ENCODE measurements at regions not wholly inside any gene's neighbourhood (a gene's known extent, or its start where the extent isn't known, plus 50 kb on each side); places are given as distances from the start of the nearest gene placed in this dataset.

DNA sequence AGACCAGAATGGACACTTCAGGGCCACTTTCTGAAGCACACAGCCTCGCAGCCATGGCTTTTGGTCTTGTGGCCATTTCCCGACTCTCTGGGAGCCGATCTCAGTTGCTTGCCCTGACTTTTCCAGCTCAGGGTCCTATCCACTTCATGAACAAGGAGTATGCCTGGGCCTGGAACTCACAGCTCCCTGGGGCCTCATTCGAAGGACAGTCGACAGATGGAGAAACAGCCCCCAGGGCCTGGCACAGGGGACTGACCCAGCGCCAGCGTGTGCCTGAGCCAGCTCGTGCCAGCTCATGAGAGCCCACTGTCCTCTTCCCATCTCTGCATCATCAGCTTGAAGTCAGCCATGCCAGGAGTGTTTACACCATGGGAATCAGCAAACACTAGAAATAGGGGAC is 134.6 kb upstream of the GPC1 start (continued):
- TF ChIP-seq CHD4 (IDR thresholded peaks at IDR 0.05) (no peak), CREM (IDR thresholded peaks at IDR 0.05; ENCODE audit: low read depth) (no peak)

DNA sequence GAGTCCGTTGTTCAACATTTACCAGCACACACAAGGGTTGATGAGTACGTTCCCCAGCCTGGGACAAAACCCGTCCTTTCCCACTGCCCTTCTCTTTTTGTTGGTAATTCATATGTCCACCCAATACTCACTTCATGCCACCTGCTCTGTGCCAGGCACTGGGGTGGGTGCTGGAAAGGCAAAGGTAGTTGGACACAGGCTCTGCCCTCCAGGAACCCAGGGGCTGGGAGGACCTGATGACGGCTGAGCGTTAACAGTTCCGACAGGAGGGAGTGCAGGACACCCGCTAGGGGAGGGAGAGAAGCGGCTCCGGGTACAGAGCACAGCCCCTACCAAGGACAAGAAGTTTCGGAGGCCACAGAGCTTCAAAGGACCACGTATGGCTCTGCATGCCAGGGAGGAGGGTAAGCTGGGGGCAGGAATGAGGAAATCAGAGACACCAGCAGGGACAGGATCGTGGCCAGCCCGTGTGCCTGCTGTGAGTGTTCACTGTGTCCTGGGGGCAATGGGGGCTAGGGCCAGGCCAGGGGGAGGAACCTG is 134.1 kb upstream of the GPC1 start:
- ChIA-PET SMC1A (ENCODE audit: uncharacterized antibody, unreplicated experiment) (no interaction called here), CTCF (no interaction called here), POLR2A (no interaction called here), RAD21 (ENCODE audit: unreplicated experiment) (no interaction called here)
- in situ Hi-C loops (cut with MboI): no loop called here
- Histone ChIP-seq H3K36me3 (ENCODE audit: control insufficient read depth in 2 of 2, insufficient read depth in 2 of 2, low read length in 1 of 2) (no peaks in the 10 kb centered on the region), H3K9ac (ENCODE audit: control insufficient read depth, insufficient read depth, low read length) (no peak overlapping the region), H3K27ac (ENCODE audit: control insufficient read depth, insufficient read depth) (no peak overlapping the region), H4K20me1 (ENCODE audit: control insufficient read depth, insufficient read depth) (no peaks in the 10 kb centered on the region), H3K27me3 (replicated peaks in 1 of 2; ENCODE audit: control insufficient read depth in 2 of 2, insufficient read depth in 2 of 2, low read length in 1 of 2) (peaks cover 0 to 3% of the 10 kb centered on the region in 2 experiments; a peak in 2 of 4 replicates), H3K9me3 (replicated peaks; ENCODE audit: control insufficient read depth, insufficient read depth, low read length) (no peaks in the 10 kb centered on the region), H3K4me1 (ENCODE audit: control insufficient read depth, insufficient read depth, low read length) (no peaks in the 10 kb centered on the region), H2AFZ (ENCODE audit: control insufficient read depth, low read depth, low read length) (no peak overlapping the region), H3K79me2 (ENCODE audit: control insufficient read depth, insufficient read depth, low read length) (no peaks in the 10 kb centered on the region), H3K4me3 (no peak overlapping the region), H3K4me2 (ENCODE audit: control insufficient read depth, insufficient read depth) (no peak overlapping the region)
- 25% methylated on average over 13 of the region's 13 CpGs for WGBS (ENCODE audit: insufficient coverage, insufficient replicate concordance, low lambda C conversion rate, missing lambda C conversion rate)
- no TSS peak for BruUV-seq (replicated peaks)
- intact Hi-C loops (cut with micrococcal nuclease; ENCODE audit: unreplicated experiment): no loop called here
- FAIRE-seq: no peak
- DNase-seq (ENCODE audit: low read depth, low spot score): no peak
- TF ChIP-seq, protein P1, sequence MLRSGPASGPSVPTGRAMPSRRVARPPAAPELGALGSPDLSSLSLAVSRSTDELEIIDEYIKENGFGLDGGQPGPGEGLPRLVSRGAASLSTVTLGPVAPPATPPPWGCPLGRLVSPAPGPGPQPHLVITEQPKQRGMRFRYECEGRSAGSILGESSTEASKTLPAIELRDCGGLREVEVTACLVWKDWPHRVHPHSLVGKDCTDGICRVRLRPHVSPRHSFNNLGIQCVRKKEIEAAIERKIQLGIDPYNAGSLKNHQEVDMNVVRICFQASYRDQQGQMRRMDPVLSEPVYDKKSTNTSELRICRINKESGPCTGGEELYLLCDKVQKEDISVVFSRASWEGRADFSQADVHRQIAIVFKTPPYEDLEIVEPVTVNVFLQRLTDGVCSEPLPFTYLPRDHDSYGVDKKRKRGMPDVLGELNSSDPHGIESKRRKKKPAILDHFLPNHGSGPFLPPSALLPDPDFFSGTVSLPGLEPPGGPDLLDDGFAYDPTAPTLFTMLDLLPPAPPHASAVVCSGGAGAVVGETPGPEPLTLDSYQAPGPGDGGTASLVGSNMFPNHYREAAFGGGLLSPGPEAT (IDR thresholded peaks at IDR 0.05; ENCODE audit: low read depth): no peak
- TF ChIP-seq, protein P2, sequence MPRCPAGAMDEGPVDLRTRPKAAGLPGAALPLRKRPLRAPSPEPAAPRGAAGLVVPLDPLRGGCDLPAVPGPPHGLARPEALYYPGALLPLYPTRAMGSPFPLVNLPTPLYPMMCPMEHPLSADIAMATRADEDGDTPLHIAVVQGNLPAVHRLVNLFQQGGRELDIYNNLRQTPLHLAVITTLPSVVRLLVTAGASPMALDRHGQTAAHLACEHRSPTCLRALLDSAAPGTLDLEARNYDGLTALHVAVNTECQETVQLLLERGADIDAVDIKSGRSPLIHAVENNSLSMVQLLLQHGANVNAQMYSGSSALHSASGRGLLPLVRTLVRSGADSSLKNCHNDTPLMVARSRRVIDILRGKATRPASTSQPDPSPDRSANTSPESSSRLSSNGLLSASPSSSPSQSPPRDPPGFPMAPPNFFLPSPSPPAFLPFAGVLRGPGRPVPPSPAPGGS (IDR thresholded peaks at IDR 0.05; ENCODE audit: borderline replicate concordance, insufficient read depth, low read depth, low read length, poor library complexity, severe bottlenecking): no peak
- TF ChIP-seq HCFC1 (IDR thresholded peaks at IDR 0.05; ENCODE audit: low read length): no peak
- TF ChIP-seq EP300 (IDR thresholded peaks at IDR 0.05; ENCODE audit: borderline replicate concordance in 1 of 2, control insufficient read depth in 1 of 2, low read depth in 2 of 2, low read length in 2 of 2): no peak
- no peak for TF ChIP-seq CBFB (IDR thresholded peaks at IDR 0.05; ENCODE audit: low read depth)
- TF ChIP-seq SRF (IDR thresholded peaks at IDR 0.05; ENCODE audit: low read depth in 2 of 2, low read length in 2 of 2): no peak
- no peak for TF ChIP-seq MTA3 (IDR thresholded peaks at IDR 0.05; ENCODE audit: borderline replicate concordance, low read length)
- TF ChIP-seq, protein P3, sequence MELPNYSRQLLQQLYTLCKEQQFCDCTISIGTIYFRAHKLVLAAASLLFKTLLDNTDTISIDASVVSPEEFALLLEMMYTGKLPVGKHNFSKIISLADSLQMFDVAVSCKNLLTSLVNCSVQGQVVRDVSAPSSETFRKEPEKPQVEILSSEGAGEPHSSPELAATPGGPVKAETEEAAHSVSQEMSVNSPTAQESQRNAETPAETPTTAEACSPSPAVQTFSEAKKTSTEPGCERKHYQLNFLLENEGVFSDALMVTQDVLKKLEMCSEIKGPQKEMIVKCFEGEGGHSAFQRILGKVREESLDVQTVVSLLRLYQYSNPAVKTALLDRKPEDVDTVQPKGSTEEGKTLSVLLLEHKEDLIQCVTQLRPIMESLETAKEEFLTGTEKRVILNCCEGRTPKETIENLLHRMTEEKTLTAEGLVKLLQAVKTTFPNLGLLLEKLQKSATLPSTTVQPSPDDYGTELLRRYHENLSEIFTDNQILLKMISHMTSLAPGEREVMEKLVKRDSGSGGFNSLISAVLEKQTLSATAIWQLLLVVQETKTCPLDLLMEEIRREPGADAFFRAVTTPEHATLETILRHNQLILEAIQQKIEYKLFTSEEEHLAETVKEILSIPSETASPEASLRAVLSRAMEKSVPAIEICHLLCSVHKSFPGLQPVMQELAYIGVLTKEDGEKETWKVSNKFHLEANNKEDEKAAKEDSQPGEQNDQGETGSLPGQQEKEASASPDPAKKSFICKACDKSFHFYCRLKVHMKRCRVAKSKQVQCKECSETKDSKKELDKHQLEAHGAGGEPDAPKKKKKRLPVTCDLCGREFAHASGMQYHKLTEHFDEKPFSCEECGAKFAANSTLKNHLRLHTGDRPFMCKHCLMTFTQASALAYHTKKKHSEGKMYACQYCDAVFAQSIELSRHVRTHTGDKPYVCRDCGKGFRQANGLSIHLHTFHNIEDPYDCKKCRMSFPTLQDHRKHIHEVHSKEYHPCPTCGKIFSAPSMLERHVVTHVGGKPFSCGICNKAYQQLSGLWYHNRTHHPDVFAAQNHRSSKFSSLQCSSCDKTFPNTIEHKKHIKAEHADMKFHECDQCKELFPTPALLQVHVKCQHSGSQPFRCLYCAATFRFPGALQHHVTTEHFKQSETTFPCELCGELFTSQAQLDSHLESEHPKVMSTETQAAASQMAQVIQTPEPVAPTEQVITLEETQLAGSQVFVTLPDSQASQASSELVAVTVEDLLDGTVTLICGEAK (IDR thresholded peaks at IDR 0.05; ENCODE audit: borderline replicate concordance): no peak
- TF ChIP-seq, protein P4, sequence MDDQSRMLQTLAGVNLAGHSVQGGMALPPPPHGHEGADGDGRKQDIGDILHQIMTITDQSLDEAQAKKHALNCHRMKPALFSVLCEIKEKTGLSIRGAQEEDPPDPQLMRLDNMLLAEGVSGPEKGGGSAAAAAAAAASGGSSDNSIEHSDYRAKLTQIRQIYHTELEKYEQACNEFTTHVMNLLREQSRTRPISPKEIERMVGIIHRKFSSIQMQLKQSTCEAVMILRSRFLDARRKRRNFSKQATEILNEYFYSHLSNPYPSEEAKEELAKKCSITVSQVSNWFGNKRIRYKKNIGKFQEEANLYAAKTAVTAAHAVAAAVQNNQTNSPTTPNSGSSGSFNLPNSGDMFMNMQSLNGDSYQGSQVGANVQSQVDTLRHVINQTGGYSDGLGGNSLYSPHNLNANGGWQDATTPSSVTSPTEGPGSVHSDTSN (IDR thresholded peaks at IDR 0.05; ENCODE audit: insufficient replicate concordance, low read depth, low read length): no peak
- TF ChIP-seq STAT3 (IDR thresholded peaks at IDR 0.05; ENCODE audit: low read depth, low read length): no peak
- ATAC-seq: no peak

Data from GM12878 (cell line).